Choroid plexus epithelial cell (primary cell): ENCODE measurements at regions not wholly inside any gene's neighbourhood (a gene's known extent, or its start where the extent isn't known, plus 50 kb on each side); places are given as distances from the start of the nearest gene placed in this dataset.

Experiments used
- DNase-seq: peaks from one replicate; pipeline ENCODE4 v3.0.0-alpha.2; 2010; ENCODE audit warnings: low read depth
- H3K4me3 ChIP-seq: 2 replicates; pipeline ENCODE4 v1.5.1; 2011; ENCODE audit warnings: low read depth, mild to moderate bottlenecking, control low read depth, low read length, moderate library complexity
- CTCF ChIP-seq: conservative IDR thresholded peaks from 2 replicates; pipeline ENCODE4 v1.5.1; 2011; ENCODE audit warnings: low read depth, mild to moderate bottlenecking, control low read depth, inconsistent platforms, low read length, moderate library complexity

GRCh38 chr18:27769152-27769551, 407.8 kb downstream of the CDH2 start:
- TF ChIP-seq CTCF = no peak
- H3K4me3 ChIP-seq = no peak overlapping the region
- no peak for DNase-seq

GRCh38 chr18:27763936-27764335, 413.0 kb downstream of the CDH2 start:
- no peak for DNase-seq
- H3K4me3 ChIP-seq = no peak overlapping the region
- TF ChIP-seq CTCF = no peak

- no peak overlapping the region for H3K4me3 ChIP-seq
- DNase-seq = no peak
- no peak for TF ChIP-seq CTCF
These were observed 413.6 kb downstream of the CDH2 start for GRCh38 chr18:27763341-27763740.

GRCh38 chr18:27762054-27762453, 414.9 kb downstream of the CDH2 start:
- no peak overlapping the region for H3K4me3 ChIP-seq
- peak; percentile 24 for DNase-seq
- TF ChIP-seq CTCF = no peak

GRCh38 chr18:27752944-27753343, 424.0 kb downstream of the CDH2 start:
- TF ChIP-seq CTCF = no peak
- H3K4me3 ChIP-seq = no peak overlapping the region
- DNase-seq = no peak

- no peak overlapping the region for H3K4me3 ChIP-seq
- TF ChIP-seq CTCF = no peak
- DNase-seq = no peak
These were observed 426.0 kb downstream of the CDH2 start for GRCh38 chr18:27750923-27751322.

GRCh38 chr18:27750014-27750413, 426.9 kb downstream of the CDH2 start:
- H3K4me3 ChIP-seq = no peak overlapping the region
- DNase-seq = peak; percentile 95
- TF ChIP-seq CTCF = peak; percentile 97
